ENCODE measurements at regions not wholly inside any gene's neighbourhood (a gene's known extent, or its start where the extent isn't known, plus 50 kb on each side); places are given as distances from the start of the nearest gene placed in this dataset.
"Not testable (repeated sequence)": the region's sequence is repeated elsewhere in the genome, so short reads cannot be mapped to it uniquely, and the experiment has no call there.

- TF ChIP-seq TAF1, POLR2A, POLR2AphosphoS5, SPI1 (IDR thresholded peaks at IDR 0.05; ENCODE audit: low read depth, low read length): not testable (repeated sequence)
Measured at GRCh38 chr2:111301677-111302076, 181.0 kb downstream of the BCL2L11 start.

Data from GM12891 (cell line).